Smooth muscle cell (in vitro differentiated cells): ENCODE measurements at regions not wholly inside any gene's neighbourhood (a gene's known extent, or its start where the extent isn't known, plus 50 kb on each side); places are given as distances from the start of the nearest gene placed in this dataset.

Source experiments
- DNase-seq: peaks from one replicate; lab custom pipeline; 2025; ENCODE audit not compliant: unreplicated experiment; lab: John Stamatoyannopoulos, UW
- H2AFZ ChIP-seq: fragments of 200-600 bp; sonication (generic); 2 replicates; pipeline ENCODE4 v1.6.0; 2016; ENCODE audit warnings: antibody characterized with exemption, low read depth, mild to moderate bottlenecking
- H3F3A ChIP-seq: fragments of 200-600 bp; sonication (generic); 2 replicates; pipeline ENCODE4 v1.6.0; 2017; ENCODE audit warnings: antibody characterized with exemption, low read depth
- H3K27ac ChIP-seq: fragments of 200-600 bp; sonication (generic); 2 replicates; pipeline ENCODE4 v1.5.1; 2016; ENCODE audit warnings: low read depth, mild to moderate bottlenecking
- H3K27me3 ChIP-seq: fragments of 200-600 bp; sonication (generic); 2 replicates; pipeline ENCODE4 v1.6.1; 2016; ENCODE audit warnings: low read depth, mild to moderate bottlenecking
- H3K36me3 ChIP-seq: fragments of 200-600 bp; sonication (generic); 2 replicates; pipeline ENCODE4 v1.5.1; 2016; ENCODE audit warnings: low read depth
- H3K4me1 ChIP-seq: fragments of 200-600 bp; sonication (generic); 2 replicates; pipeline ENCODE4 v1.5.1; 2016; ENCODE audit warnings: low read depth
- H3K4me2 ChIP-seq: fragments of 200-600 bp; sonication (generic); 2 replicates; pipeline ENCODE4 v1.6.0; 2016; ENCODE audit warnings: mild to moderate bottlenecking
- H3K4me3 ChIP-seq: fragments of 200-600 bp; sonication (generic); 2 replicates; pipeline ENCODE4 v1.5.1; 2016; ENCODE audit warnings: mild to moderate bottlenecking
- H3K79me2 ChIP-seq: fragments of 200-600 bp; sonication (generic); 2 replicates; pipeline ENCODE4 v1.6.0; 2016; ENCODE audit warnings: low read depth, mild to moderate bottlenecking
- H3K9ac ChIP-seq: fragments of 200-600 bp; sonication (generic); 2 replicates; pipeline ENCODE4 v1.6.0; 2016; ENCODE audit warnings: low read depth
- H3K9me3 ChIP-seq: fragments of 200-600 bp; sonication (generic); replicated peaks from 2 replicates; pipeline ENCODE4 v1.5.1; 2016; ENCODE audit warnings: low read depth
- H4K20me1 ChIP-seq: fragments of 200-600 bp; sonication (generic); 2 replicates; pipeline ENCODE4 v1.6.0; 2016; ENCODE audit warnings: low read depth
- CTCF ChIP-seq: fragments of 200-600 bp; sonication (generic); IDR thresholded peaks from 2 replicates; pipeline ENCODE4 v1.5.1; 2017; ENCODE audit warnings: borderline replicate concordance, mild to moderate bottlenecking, antibody characterized with exemption; ENCODE audit not compliant: insufficient read depth, poor library complexity, severe bottlenecking
- WGBS: methylation state at CpG from one replicate; pipeline ENCODE4 v1.1.7; 2016; ENCODE audit warnings: low lambda C conversion rate; 5-methylcytosine and 5-hydroxymethylcytosine counted together

GRCh38 chr21:24935991-24936390 lies 671.3 kb downstream of the MRPL39 start:
- DNase-seq = no peak
- Histone ChIP-seq H3K9me3 (no peaks in the 10 kb centered on the region), H3K79me2 (no peaks in the 10 kb centered on the region), H4K20me1 (no peaks in the 10 kb centered on the region), H2AFZ (no peak overlapping the region), H3K4me3 (no peak overlapping the region), H3K27me3 (no peaks in the 10 kb centered on the region), H3K9ac (no peak overlapping the region), H3K4me2 (no peak overlapping the region), H3K4me1 (no peaks in the 10 kb centered on the region), H3K36me3 (no peaks in the 10 kb centered on the region), H3F3A (no peaks in the 10 kb centered on the region), H3K27ac (no peak overlapping the region)
- WGBS = 87% methylated on average over 2 of the region's 2 CpGs
- TF ChIP-seq CTCF = no peak

DNA sequence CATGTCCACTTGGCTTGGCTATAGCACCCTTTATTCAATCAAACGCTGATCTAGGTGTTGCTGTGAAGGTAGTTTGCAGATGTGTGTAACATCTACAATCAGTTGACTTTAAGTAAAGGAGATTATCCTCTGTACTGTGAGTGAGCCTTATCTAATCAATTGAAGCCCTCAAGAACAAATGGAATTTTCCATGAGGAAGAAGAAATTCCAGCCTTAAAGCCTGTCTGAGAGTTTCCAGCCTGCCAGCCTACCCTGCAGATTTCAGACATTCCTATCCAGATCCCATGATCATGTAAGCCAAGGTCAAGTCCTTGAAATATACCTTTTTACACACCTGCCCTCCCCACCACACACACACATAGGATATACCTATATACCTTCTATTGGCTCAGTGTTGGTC lies 696.7 kb downstream of the MRPL39 start:
- no peaks in the 10 kb centered on the region for H3K27me3 ChIP-seq
- H2AFZ ChIP-seq = no peak overlapping the region
- DNase-seq = no peak
- no peak overlapping the region for H3K27ac ChIP-seq
- H3F3A ChIP-seq = no peaks in the 10 kb centered on the region
- no peaks in the 10 kb centered on the region for H3K36me3 ChIP-seq
- no peaks in the 10 kb centered on the region for H3K79me2 ChIP-seq
- H3K9me3 ChIP-seq = no peaks in the 10 kb centered on the region
- H4K20me1 ChIP-seq = no peaks in the 10 kb centered on the region
- H3K4me2 ChIP-seq = no peak overlapping the region
- H3K4me3 ChIP-seq = no peak overlapping the region
- 67% methylated on average over 1 of the region's 1 CpG for WGBS
- no peaks in the 10 kb centered on the region for H3K4me1 ChIP-seq
- no peak for TF ChIP-seq CTCF
- no peak overlapping the region for H3K9ac ChIP-seq

- no peak for DNase-seq
- H3K36me3 ChIP-seq = no peaks in the 10 kb centered on the region
Measured at GRCh38 chr21:24903994-24904635, 703.2 kb downstream of the MRPL39 start.

More at GRCh38 chr21:24903994-24904635, 703.2 kb downstream of the MRPL39 start:
- Histone ChIP-seq H4K20me1 (no peaks in the 10 kb centered on the region), H3K27me3 (no peaks in the 10 kb centered on the region), H3K27ac (no peak overlapping the region), H3K4me3 (no peak overlapping the region), H2AFZ (no peak overlapping the region), H3K9me3 (no peaks in the 10 kb centered on the region), H3K4me1 (no peaks in the 10 kb centered on the region), H3K9ac (no peak overlapping the region), H3F3A (no peaks in the 10 kb centered on the region), H3K79me2 (no peaks in the 10 kb centered on the region), H3K4me2 (no peak overlapping the region)
- no peak for TF ChIP-seq CTCF
- WGBS = 75% methylated on average over 1 of the region's 1 CpG
